Fibroblast of lung (primary cell): ENCODE measurements at regions not wholly inside any gene's neighbourhood (a gene's known extent, or its start where the extent isn't known, plus 50 kb on each side); places are given as distances from the start of the nearest gene placed in this dataset.

Source experiments
- EZH2 ChIP-seq: IDR thresholded peaks from 2 replicates; pipeline ENCODE4 v1.5.1; 2012; ENCODE audit warnings: low read length, control low read depth, mild to moderate bottlenecking; ENCODE audit errors: missing control alignments
- TF ChIP-seq, protein P1 (sequence below), 2 donors: IDR thresholded peaks in 1 of 2; conservative IDR thresholded peaks in 1 of 2; 1 replicate in 1 of 2; 2 replicates in 1 of 2; pipeline ENCODE4 v1.5.1; 2011 to 2012; ENCODE audit warnings: low read length in 2 of 2, control low read depth in 1 of 2, inconsistent platforms in 1 of 2, low read depth in 1 of 2, mild to moderate bottlenecking in 1 of 2

DNA sequence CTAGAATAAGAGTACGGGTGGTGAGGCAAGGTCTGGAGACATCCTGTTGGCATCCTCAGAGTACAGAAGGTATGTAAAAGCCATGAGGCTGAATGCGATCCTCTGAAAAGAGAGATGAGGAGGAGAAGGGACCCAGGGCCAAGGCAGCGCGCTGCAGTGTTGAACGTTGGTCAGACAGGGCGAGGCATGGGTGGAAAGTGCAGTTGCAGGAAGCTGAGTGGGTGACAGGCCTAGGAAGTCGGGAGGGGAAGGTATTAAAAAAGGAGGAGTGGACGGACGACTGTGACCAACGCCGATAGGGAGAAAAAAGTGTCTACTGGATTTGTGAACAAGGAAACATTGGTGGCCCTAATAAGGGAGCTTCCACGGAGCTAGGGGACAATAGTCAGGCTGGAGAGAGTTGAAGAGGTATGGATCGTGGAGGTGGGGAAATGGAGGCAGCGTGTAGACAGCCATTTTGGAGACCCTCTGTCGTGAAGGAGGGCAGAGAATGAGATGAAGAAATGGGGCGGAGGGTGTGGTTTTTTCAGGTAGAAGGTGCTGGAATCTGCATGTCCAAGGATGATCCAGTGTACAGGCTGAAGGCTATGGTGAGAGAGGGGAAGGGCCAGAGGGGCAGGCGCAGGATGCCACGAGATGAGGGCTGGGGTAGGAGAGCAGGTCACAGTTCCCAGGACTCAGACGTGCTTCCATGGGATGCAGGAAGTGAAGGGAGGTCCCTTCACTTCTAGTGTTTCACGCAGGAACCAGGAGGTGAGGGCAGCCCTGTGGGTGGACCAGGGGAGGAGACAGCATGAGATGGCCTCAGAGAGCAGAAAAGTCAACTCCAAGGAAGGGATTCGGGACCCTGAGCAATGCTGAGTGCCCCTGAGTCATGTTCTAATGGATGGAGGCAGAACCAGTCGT lies 115.9 kb downstream of the ASB7 start:
- no peak for TF ChIP-seq EZH2
- TF ChIP-seq, protein P1, sequence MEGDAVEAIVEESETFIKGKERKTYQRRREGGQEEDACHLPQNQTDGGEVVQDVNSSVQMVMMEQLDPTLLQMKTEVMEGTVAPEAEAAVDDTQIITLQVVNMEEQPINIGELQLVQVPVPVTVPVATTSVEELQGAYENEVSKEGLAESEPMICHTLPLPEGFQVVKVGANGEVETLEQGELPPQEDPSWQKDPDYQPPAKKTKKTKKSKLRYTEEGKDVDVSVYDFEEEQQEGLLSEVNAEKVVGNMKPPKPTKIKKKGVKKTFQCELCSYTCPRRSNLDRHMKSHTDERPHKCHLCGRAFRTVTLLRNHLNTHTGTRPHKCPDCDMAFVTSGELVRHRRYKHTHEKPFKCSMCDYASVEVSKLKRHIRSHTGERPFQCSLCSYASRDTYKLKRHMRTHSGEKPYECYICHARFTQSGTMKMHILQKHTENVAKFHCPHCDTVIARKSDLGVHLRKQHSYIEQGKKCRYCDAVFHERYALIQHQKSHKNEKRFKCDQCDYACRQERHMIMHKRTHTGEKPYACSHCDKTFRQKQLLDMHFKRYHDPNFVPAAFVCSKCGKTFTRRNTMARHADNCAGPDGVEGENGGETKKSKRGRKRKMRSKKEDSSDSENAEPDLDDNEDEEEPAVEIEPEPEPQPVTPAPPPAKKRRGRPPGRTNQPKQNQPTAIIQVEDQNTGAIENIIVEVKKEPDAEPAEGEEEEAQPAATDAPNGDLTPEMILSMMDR (conservative IDR thresholded peaks at IDR 0.05 in 1 of 2, IDR thresholded peaks at IDR 0.05 in 1 of 2; ENCODE audit: low read depth in 1 of 2, low read length in 2 of 2), result no peak
